DOHH2 (cell line): ENCODE measurements at regions not wholly inside any gene's neighbourhood (a gene's known extent, or its start where the extent isn't known, plus 50 kb on each side); places are given as distances from the start of the nearest gene placed in this dataset.

Experiments used
- H3F3A ChIP-seq: fragments of 200-600 bp; sonication (generic), shearing (Covaris generic); 2 replicates; pipeline ENCODE4 v1.6.0; 2016; ENCODE audit warnings: antibody characterized with exemption, mild to moderate bottlenecking; ENCODE audit not compliant: control insufficient read depth, insufficient read depth
- H3K27ac ChIP-seq: fragments of 200-600 bp; sonication (generic); 2 replicates; pipeline ENCODE4 v1.5.1; 2014; ENCODE audit warnings: low read depth, mild to moderate bottlenecking, low read length, moderate library complexity
- H3K27me3 ChIP-seq: fragments of 200-600 bp; sonication (generic); 2 replicates; pipeline ENCODE4 v1.6.1; 2014; ENCODE audit warnings: mild to moderate bottlenecking, low read length, mixed read lengths; ENCODE audit not compliant: control insufficient read depth
- H3K36me3 ChIP-seq: fragments of 200-600 bp; sonication (generic); 2 replicates; pipeline ENCODE4 v1.6.1; 2014; ENCODE audit warnings: mild to moderate bottlenecking, low read length, moderate library complexity, mixed read lengths; ENCODE audit not compliant: control insufficient read depth
- H3K4me1 ChIP-seq: fragments of 200-600 bp; sonication (generic); 2 replicates; pipeline ENCODE4 v1.6.1; 2014; ENCODE audit warnings: mild to moderate bottlenecking, low read length, mixed read lengths; ENCODE audit not compliant: control insufficient read depth
- H3K4me2 ChIP-seq: fragments of 200-600 bp; sonication (generic); 2 replicates; pipeline ENCODE4 v1.6.0; 2014; ENCODE audit warnings: mild to moderate bottlenecking, low read length, moderate library complexity
- H3K4me3 ChIP-seq: fragments of 200-600 bp; sonication (generic); 2 replicates; pipeline ENCODE4 v1.5.1; 2014; ENCODE audit warnings: mild to moderate bottlenecking, low read length, mixed read lengths
- H3K79me2 ChIP-seq: fragments of 200-600 bp; sonication (generic); 2 replicates; pipeline ENCODE4 v1.6.1; 2014; ENCODE audit warnings: mild to moderate bottlenecking, low read length, mixed read lengths; ENCODE audit not compliant: control insufficient read depth
- H3K9me2 ChIP-seq: fragments of 200-600 bp; sonication (generic); replicated peaks from 2 replicates; pipeline ENCODE4 v1.6.1; 2014; ENCODE audit warnings: mild to moderate bottlenecking, low read length, mixed read lengths; ENCODE audit not compliant: control insufficient read depth
- H3K9me3 ChIP-seq: fragments of 200-600 bp; sonication (generic); 2 replicates; pipeline ENCODE4 v1.6.1; 2014; ENCODE audit warnings: antibody characterized with exemption, low read length, mixed read lengths; ENCODE audit not compliant: control insufficient read depth, insufficient read depth
- H4K20me1 ChIP-seq: fragments of 200-600 bp; sonication (generic); 2 replicates; pipeline ENCODE4 v1.6.0; 2014; ENCODE audit warnings: low read depth, mild to moderate bottlenecking, antibody characterized with exemption, low read length, moderate library complexity; ENCODE audit not compliant: control insufficient read depth, insufficient read depth
- EZH2phosphoT487 ChIP-seq: fragments of 200-600 bp; sonication (generic); IDR thresholded peaks from 2 replicates; pipeline ENCODE4 v1.6.1; 2017; ENCODE audit warnings: borderline replicate concordance, mild to moderate bottlenecking, antibody characterized with exemption, low read length, moderate library complexity, mixed read lengths
- TF ChIP-seq, protein P1 (sequence below): fragments of 200-600 bp; sonication (generic); IDR thresholded peaks from one replicate; pipeline ENCODE4 v1.5.1; 2014; ENCODE audit warnings: antibody characterized with exemption, mild to moderate bottlenecking, low read depth, low read length; ENCODE audit not compliant: poor library complexity, severe bottlenecking

GRCh38 chr20:60680554-60680953 lies 571.5 kb upstream of the CDH4 start:
- Histone ChIP-seq H3F3A (no peaks in the 10 kb centered on the region), H3K36me3 (no peaks in the 10 kb centered on the region), H4K20me1 (no peaks in the 10 kb centered on the region), H3K4me2 (no peak overlapping the region), H3K4me1 (no peaks in the 10 kb centered on the region), H3K27me3 (no peaks in the 10 kb centered on the region), H3K79me2 (no peaks in the 10 kb centered on the region), H3K9me3 (no peaks in the 10 kb centered on the region), H3K4me3 (no peak overlapping the region), H3K9me2 (no peaks in the 10 kb centered on the region), H3K27ac (no peak overlapping the region)
- TF ChIP-seq, protein P1, sequence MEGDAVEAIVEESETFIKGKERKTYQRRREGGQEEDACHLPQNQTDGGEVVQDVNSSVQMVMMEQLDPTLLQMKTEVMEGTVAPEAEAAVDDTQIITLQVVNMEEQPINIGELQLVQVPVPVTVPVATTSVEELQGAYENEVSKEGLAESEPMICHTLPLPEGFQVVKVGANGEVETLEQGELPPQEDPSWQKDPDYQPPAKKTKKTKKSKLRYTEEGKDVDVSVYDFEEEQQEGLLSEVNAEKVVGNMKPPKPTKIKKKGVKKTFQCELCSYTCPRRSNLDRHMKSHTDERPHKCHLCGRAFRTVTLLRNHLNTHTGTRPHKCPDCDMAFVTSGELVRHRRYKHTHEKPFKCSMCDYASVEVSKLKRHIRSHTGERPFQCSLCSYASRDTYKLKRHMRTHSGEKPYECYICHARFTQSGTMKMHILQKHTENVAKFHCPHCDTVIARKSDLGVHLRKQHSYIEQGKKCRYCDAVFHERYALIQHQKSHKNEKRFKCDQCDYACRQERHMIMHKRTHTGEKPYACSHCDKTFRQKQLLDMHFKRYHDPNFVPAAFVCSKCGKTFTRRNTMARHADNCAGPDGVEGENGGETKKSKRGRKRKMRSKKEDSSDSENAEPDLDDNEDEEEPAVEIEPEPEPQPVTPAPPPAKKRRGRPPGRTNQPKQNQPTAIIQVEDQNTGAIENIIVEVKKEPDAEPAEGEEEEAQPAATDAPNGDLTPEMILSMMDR = no peak
- TF ChIP-seq EZH2phosphoT487 = no peak

DNA sequence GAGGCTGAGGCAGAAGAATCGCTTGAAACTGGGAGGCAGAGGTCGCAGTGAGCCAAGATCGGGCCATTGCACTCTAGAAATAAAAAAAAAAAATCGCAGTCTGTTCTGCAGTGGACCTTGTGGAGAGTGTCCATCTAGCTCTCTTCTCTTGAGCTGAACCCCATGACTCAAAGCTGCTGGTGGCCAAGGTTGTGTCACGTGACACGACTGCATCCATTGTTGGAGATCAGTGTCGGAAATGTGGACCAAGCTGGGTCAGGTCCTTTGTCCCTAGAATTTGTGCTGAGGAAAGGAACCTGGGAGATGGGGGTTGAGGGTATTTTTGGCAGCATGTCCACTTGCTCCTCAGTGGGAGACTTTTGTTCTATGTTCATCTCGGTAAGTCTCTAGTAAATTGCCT lies 564.8 kb upstream of the CDH4 start:
- Histone ChIP-seq H4K20me1 (no peaks in the 10 kb centered on the region), H3K4me2 (no peak overlapping the region), H3K4me1 (no peaks in the 10 kb centered on the region), H3K4me3 (no peak overlapping the region), H3K27me3 (no peaks in the 10 kb centered on the region), H3K79me2 (no peaks in the 10 kb centered on the region), H3K36me3 (no peaks in the 10 kb centered on the region), H3K27ac (no peak overlapping the region), H3K9me2 (no peaks in the 10 kb centered on the region), H3K9me3 (no peaks in the 10 kb centered on the region), H3F3A (no peaks in the 10 kb centered on the region)
- no peak for TF ChIP-seq EZH2phosphoT487
- TF ChIP-seq, protein P1 = no peak

DNA sequence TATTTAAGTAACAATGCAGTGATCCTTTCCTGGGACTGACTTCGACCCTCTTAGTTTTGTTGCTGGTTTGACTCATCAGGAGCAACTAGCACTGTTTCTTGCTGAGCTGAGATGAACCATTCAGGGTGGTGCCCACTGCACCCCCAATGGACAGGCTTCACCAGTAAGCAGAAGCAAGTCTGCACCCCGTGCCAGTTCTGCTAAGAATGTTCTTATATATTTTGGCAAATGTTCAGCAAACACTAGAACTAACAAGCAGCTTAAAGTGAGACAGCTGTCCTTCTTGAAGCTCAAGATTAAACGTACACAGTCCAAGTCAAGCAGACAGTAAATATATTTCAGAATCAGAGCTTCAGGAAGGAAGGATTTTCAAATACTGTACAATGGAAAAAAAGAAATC lies 561.3 kb upstream of the CDH4 start:
- Histone ChIP-seq H3K27ac (no peak overlapping the region), H3K9me3 (no peaks in the 10 kb centered on the region), H3K9me2 (no peaks in the 10 kb centered on the region), H3K36me3 (no peaks in the 10 kb centered on the region), H3F3A (no peaks in the 10 kb centered on the region), H3K4me1 (no peaks in the 10 kb centered on the region), H3K4me2 (no peak overlapping the region), H3K27me3 (no peaks in the 10 kb centered on the region), H4K20me1 (no peaks in the 10 kb centered on the region), H3K4me3 (no peak overlapping the region), H3K79me2 (no peaks in the 10 kb centered on the region)
- TF ChIP-seq EZH2phosphoT487 = no peak
- TF ChIP-seq, protein P1 = no peak
